Spleen (tissue), 11 donors: ENCODE measurements at regions not wholly inside any gene's neighbourhood (a gene's known extent, or its start where the extent isn't known, plus 50 kb on each side); places are given as distances from the start of the nearest gene placed in this dataset.

ENCODE experiments used
- DNase-seq: peaks from one replicate; pipeline ENCODE4 v3.0.0-alpha.2; 2020
- H3K27ac ChIP-seq, 8 donors: fragments of 200-600 bp; sonication (generic) in 7 of 8; 1 replicate in 4 of 8; 2 replicates in 4 of 8; pipeline versions ENCODE4 v1.5.0 to v1.8.0; 2016 to 2021; ENCODE audit warnings: inconsistent platforms in 4 of 8, mild to moderate bottlenecking in 4 of 8, moderate library complexity in 1 of 8
- H3K27me3 ChIP-seq, 7 donors: fragments of 200-600 bp; sonication (generic) in 6 of 7; replicated peaks in 1 of 7; 1 replicate in 4 of 7; 2 replicates in 3 of 7; pipeline versions ENCODE4 v1.5.0 to v1.8.0; 2016 to 2021; ENCODE audit warnings: inconsistent platforms in 3 of 7, mild to moderate bottlenecking in 1 of 7
- H3K36me3 ChIP-seq, 6 donors: fragments of 200-600 bp; sonication (generic) in 5 of 6; 1 replicate in 4 of 6; 2 replicates in 2 of 6; pipeline versions ENCODE4 v1.5.0 to v1.8.0; 2016 to 2021; ENCODE audit warnings: inconsistent platforms in 2 of 6
- H3K4me1 ChIP-seq, 6 donors: fragments of 200-600 bp; sonication (generic) in 5 of 6; 1 replicate in 3 of 6; 2 replicates in 3 of 6; pipeline versions ENCODE4 v1.5.0 to v1.8.0; 2016 to 2021; ENCODE audit warnings: inconsistent platforms in 3 of 6
- H3K4me3 ChIP-seq, 8 donors: fragments of 200-600 bp; sonication (generic) in 7 of 8; 1 replicate in 4 of 8; 2 replicates in 4 of 8; pipeline versions ENCODE4 v1.5.0 to v1.8.0; 2016 to 2021; ENCODE audit warnings: inconsistent platforms in 4 of 8, mild to moderate bottlenecking in 4 of 8, moderate library complexity in 2 of 8
- H3K9me3 ChIP-seq, 8 donors: fragments of 200-600 bp; sonication (generic) in 7 of 8; 1 replicate in 4 of 8; 2 replicates in 4 of 8; pipeline versions ENCODE4 v1.5.0 to v1.8.0; 2016 to 2021; ENCODE audit warnings: inconsistent platforms in 4 of 8
- CTCF ChIP-seq, 11 experiments: fragments of 200-600 bp in 7 of 11; fragments of 450-650 bp in 4 of 11; sonication (generic) in 4 of 11; IDR thresholded peaks in 8 of 11; conservative IDR thresholded peaks in 3 of 11; 1 replicate in 7 of 11; 2 replicates in 4 of 11; pipeline versions ENCODE4 v1.4.0 to v1.8.0; 2016 to 2021; ENCODE audit warnings: antibody characterized with exemption in 11 of 11, inconsistent platforms in 4 of 11, mild to moderate bottlenecking in 1 of 11
- POLR2A ChIP-seq, 3 donors: fragments of 450-650 bp; IDR thresholded peaks; one replicate each; pipeline ENCODE4 v1.5.1; 2017; ENCODE audit warnings: antibody characterized with exemption in 3 of 3, mild to moderate bottlenecking in 1 of 3
- POLR2AphosphoS5 ChIP-seq, 3 donors: sonication (generic); formaldehyde crosslinking; IDR thresholded peaks; one replicate each; pipeline ENCODE4 v1.5.1; 2017; ENCODE audit warnings: antibody characterized with exemption in 3 of 3
- WGBS, 5 donors: extraction: QIAGEN DNeasy Blood & Tissue Kit in 3 of 5; methylation state at CpG; one replicate each; pipeline versions ENCODE4 v1.1.5 to v1.1.7; 2013 to 2018; 5-methylcytosine and 5-hydroxymethylcytosine counted together
- intact Hi-C: fragments of 100-400 bp; cut with DNase I; formaldehyde crosslinking; loops from one replicate; pipeline ENCODE4 v1.15.0; 2023; ENCODE audit warnings: low total_unique reads
- donor health status: healthy with polysubstance abuse.
- donor health status: DM: no; HTN: no; CAD: no; lungs with moderate emphysema.
- donor health status: DM: no; HTN: no; CAD: no.
- donor health status: Bipolar disorder and iron deficiency.
- donor health status: healthy.
- donor health status: DM: no; HTN: no; CAD: no.
- donor health status: DM: yes; HTN: yes; CAD: no.

- no peaks in the 10 kb centered on the region for H3K27me3 ChIP-seq
- WGBS, 5 donors, result 90 to 94% (median 92%) methylated on average over 18 of the region's 18 CpGs
- intact Hi-C loops, result no loop called here
- no peak overlapping the region for H3K27ac ChIP-seq
- H3K9me3 ChIP-seq, result no peaks in the 10 kb centered on the region
- no peaks in the 10 kb centered on the region for H3K36me3 ChIP-seq
- no peaks in the 10 kb centered on the region for H3K4me1 ChIP-seq
- DNase-seq, result no peak
- no peak overlapping the region for H3K4me3 ChIP-seq
- TF ChIP-seq CTCF (IDR thresholded peaks at IDR 0.05 in 8 of 11, conservative IDR thresholded peaks at IDR 0.05 in 3 of 11) (no peak), POLR2AphosphoS5 (IDR thresholded peaks at IDR 0.05) (no peak), POLR2A (IDR thresholded peaks at IDR 0.05) (no peak)
Observed at GRCh38 chr4:154135576-154135975, 346.7 kb upstream of the SFRP2 start.

GRCh38 chr4:154132406-154132805 is 343.5 kb upstream of the SFRP2 start:
- H3K4me3 ChIP-seq, result no peak overlapping the region
- peaks cover 0 to 8% (median under 1%) of the 10 kb centered on the region in 8 donors for H3K9me3 ChIP-seq
- DNase-seq, result no peak
- TF ChIP-seq POLR2AphosphoS5 (IDR thresholded peaks at IDR 0.05) (no peak), CTCF (IDR thresholded peaks at IDR 0.05 in 8 of 11, conservative IDR thresholded peaks at IDR 0.05 in 3 of 11) (no peak), POLR2A (IDR thresholded peaks at IDR 0.05) (no peak)
- WGBS, 5 donors, result 53 to 81% (median 67%) methylated on average over 1 of the region's 1 CpG
- no peaks in the 10 kb centered on the region for H3K4me1 ChIP-seq
- H3K27ac ChIP-seq, result no peak overlapping the region
- no peaks in the 10 kb centered on the region for H3K27me3 ChIP-seq
- H3K36me3 ChIP-seq, result no peaks in the 10 kb centered on the region
- intact Hi-C loops, result no loop called here

GRCh38 chr4:154126276-154126675 is 337.4 kb upstream of the SFRP2 start:
- intact Hi-C loops, result no loop called here
- DNase-seq, result no peak

GRCh38 chr4:154125340-154125739 is 336.5 kb upstream of the SFRP2 start:
- intact Hi-C loops, result no loop called here
- Histone ChIP-seq H3K9me3 (peaks cover 0 to 22% (median 7%) of the 10 kb centered on the region in 8 donors), H3K4me3 (no peak overlapping the region), H3K4me1 (no peaks in the 10 kb centered on the region), H3K36me3 (no peaks in the 10 kb centered on the region), H3K27ac (no peak overlapping the region), H3K27me3 (no peaks in the 10 kb centered on the region)
- DNase-seq, result no peak
- 70 to 92% (median 78%) methylated on average over 3 of the region's 3 CpGs for WGBS, 5 donors
- no peak for TF ChIP-seq CTCF (IDR thresholded peaks at IDR 0.05 in 8 of 11, conservative IDR thresholded peaks at IDR 0.05 in 3 of 11)
- no peak for TF ChIP-seq POLR2A (IDR thresholded peaks at IDR 0.05)
- TF ChIP-seq POLR2AphosphoS5 (IDR thresholded peaks at IDR 0.05), result no peak

More at GRCh38 chr4:154126276-154126675, 337.4 kb upstream of the SFRP2 start:
- Histone ChIP-seq H3K27ac (no peak overlapping the region), H3K4me1 (no peaks in the 10 kb centered on the region), H3K36me3 (no peaks in the 10 kb centered on the region), H3K9me3 (peaks cover 0 to 22% (median 7%) of the 10 kb centered on the region in 8 donors), H3K27me3 (no peaks in the 10 kb centered on the region), H3K4me3 (no peak overlapping the region)
- TF ChIP-seq POLR2A (IDR thresholded peaks at IDR 0.05) (no peak), CTCF (IDR thresholded peaks at IDR 0.05 in 8 of 11, conservative IDR thresholded peaks at IDR 0.05 in 3 of 11) (no peak), POLR2AphosphoS5 (IDR thresholded peaks at IDR 0.05) (no peak)
- 61 to 91% (median 75%) methylated on average over 1 of the region's 1 CpG for whole genome bisulfite sequencing, 5 donors
